Caco-2 (cell line): ENCODE measurements at regions not wholly inside any gene's neighbourhood (a gene's known extent, or its start where the extent isn't known, plus 50 kb on each side); places are given as distances from the start of the nearest gene placed in this dataset.

Experiments
- BruUV-seq: library from RNA; stranded (reverse); fragments of 400-500 nt; replicated peaks from 2 replicates; lab custom pipeline; 2021; lab: Mats Ljungman, UMichigan
- CTCF ChIA-PET: fragments of 300-600 bp; sonication (Branson Sonifier 250); formaldehyde crosslinking; loops from one replicate; lab custom pipeline; 2022; ENCODE audit warnings: antibody characterized with exemption; lab: Charles Lee
- POLR2A ChIA-PET: fragments of 300-600 bp; sonication (Branson Sonifier 250); formaldehyde crosslinking; loops from one replicate; lab custom pipeline; 2022; ENCODE audit warnings: antibody characterized with exemption; lab: Charles Lee
- DNase-seq, 2 experiments: peaks; one replicate each; pipeline versions ENCODE4 v3.0.0 to v3.0.0-alpha.2; 2020 to 2022
- H3K27me3 ChIP-seq: replicated peaks from 2 replicates; pipeline ENCODE4 v1.6.0; 2011; ENCODE audit warnings: low read length; ENCODE audit not compliant: control insufficient read depth, insufficient read depth
- H3K36me3 ChIP-seq: 2 replicates; pipeline ENCODE4 v1.5.1; 2011; ENCODE audit warnings: low read length; ENCODE audit not compliant: control insufficient read depth, insufficient read depth
- H3K4me1 ChIP-seq: fragments of 250-450 bp; sonication (Bioruptor Pico); 2 replicates; pipeline ENCODE4 v1.5.1; 2020; ENCODE audit warnings: mild to moderate bottlenecking
- H3K4me3 ChIP-seq: 2 replicates; pipeline ENCODE4 v1.5.1; 2011; ENCODE audit warnings: low read depth, mild to moderate bottlenecking, control low read depth, low read length
- H3K9me3 ChIP-seq: fragments of 250-450 bp; sonication (Bioruptor Pico); 2 replicates; pipeline ENCODE4 v1.5.1; 2020; ENCODE audit warnings: mild to moderate bottlenecking, moderate library complexity
- H3K27ac Mint-ChIP-seq: one replicate; pipeline ENCODE4 v1.8.0; 2022; ENCODE audit warnings: mixed read lengths; ENCODE audit not compliant: unreplicated experiment
- H3K27me3 Mint-ChIP-seq: one replicate; pipeline ENCODE4 v1.8.0; 2022; ENCODE audit warnings: mixed read lengths; ENCODE audit not compliant: insufficient read depth, unreplicated experiment
- H3K36me3 Mint-ChIP-seq: one replicate; pipeline ENCODE4 v1.8.0; 2022; ENCODE audit warnings: mild to moderate bottlenecking, mixed read lengths; ENCODE audit not compliant: insufficient read depth, unreplicated experiment
- H3K4me1 Mint-ChIP-seq: one replicate; pipeline ENCODE4 v1.8.0; 2022; ENCODE audit warnings: low read depth, mixed read lengths; ENCODE audit not compliant: unreplicated experiment
- H3K4me3 Mint-ChIP-seq: one replicate; pipeline ENCODE4 v1.8.0; 2022; ENCODE audit warnings: mild to moderate bottlenecking, moderate library complexity, mixed read lengths; ENCODE audit not compliant: unreplicated experiment
- H3K9me3 Mint-ChIP-seq: one replicate; pipeline ENCODE4 v1.8.0; 2022; ENCODE audit warnings: mixed read lengths; ENCODE audit not compliant: unreplicated experiment
- intact Hi-C: fragments of 100-400 bp; cut with micrococcal nuclease; formaldehyde crosslinking; loops from one replicate; pipeline ENCODE4 v1.10.0; 2022; ENCODE audit not compliant: unreplicated experiment
- TF ChIP-seq, protein P1 (sequence below), 2 experiments: fragments of 200-600 bp in 1 of 2; IDR thresholded peaks; 1 replicate in 1 of 2; 2 replicates in 1 of 2; pipeline versions ENCODE4 v1.5.1 to v1.8.0; 2011 to 2022; ENCODE audit warnings: antibody characterized with exemption in 1 of 2, control low read depth in 1 of 2, inconsistent platforms in 1 of 2, low read depth in 1 of 2, low read length in 1 of 2, mild to moderate bottlenecking in 1 of 2, moderate library complexity in 1 of 2; ENCODE audit not compliant: insufficient read depth in 1 of 2, severe bottlenecking in 1 of 2, unreplicated experiment in 1 of 2

GRCh38 chr17:12514596-12514995 lies 151.1 kb upstream of the MYOCD start:
- CTCF ChIA-PET: no interaction called here
- intact Hi-C loops: no loop called here
- Mint-ChIP-seq H3K36me3 (no peaks in the 10 kb centered on the region), H3K27me3 (no peaks in the 10 kb centered on the region), H3K9me3 (no peaks in the 10 kb centered on the region), H3K4me1 (no peaks in the 10 kb centered on the region), H3K4me3 (no peak overlapping the region), H3K27ac (no peak overlapping the region)
- POLR2A ChIA-PET: no interaction called here
- H3K4me1 ChIP-seq: no peaks in the 10 kb centered on the region
- H3K4me3 ChIP-seq: no peak overlapping the region
- no TSS peak for BruUV-seq
- no peaks in the 10 kb centered on the region for H3K27me3 ChIP-seq
- H3K9me3 ChIP-seq: no peaks in the 10 kb centered on the region
- DNase-seq: no peak
- TF ChIP-seq, protein P1, sequence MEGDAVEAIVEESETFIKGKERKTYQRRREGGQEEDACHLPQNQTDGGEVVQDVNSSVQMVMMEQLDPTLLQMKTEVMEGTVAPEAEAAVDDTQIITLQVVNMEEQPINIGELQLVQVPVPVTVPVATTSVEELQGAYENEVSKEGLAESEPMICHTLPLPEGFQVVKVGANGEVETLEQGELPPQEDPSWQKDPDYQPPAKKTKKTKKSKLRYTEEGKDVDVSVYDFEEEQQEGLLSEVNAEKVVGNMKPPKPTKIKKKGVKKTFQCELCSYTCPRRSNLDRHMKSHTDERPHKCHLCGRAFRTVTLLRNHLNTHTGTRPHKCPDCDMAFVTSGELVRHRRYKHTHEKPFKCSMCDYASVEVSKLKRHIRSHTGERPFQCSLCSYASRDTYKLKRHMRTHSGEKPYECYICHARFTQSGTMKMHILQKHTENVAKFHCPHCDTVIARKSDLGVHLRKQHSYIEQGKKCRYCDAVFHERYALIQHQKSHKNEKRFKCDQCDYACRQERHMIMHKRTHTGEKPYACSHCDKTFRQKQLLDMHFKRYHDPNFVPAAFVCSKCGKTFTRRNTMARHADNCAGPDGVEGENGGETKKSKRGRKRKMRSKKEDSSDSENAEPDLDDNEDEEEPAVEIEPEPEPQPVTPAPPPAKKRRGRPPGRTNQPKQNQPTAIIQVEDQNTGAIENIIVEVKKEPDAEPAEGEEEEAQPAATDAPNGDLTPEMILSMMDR (IDR thresholded peaks at IDR 0.05; ENCODE audit: insufficient read depth in 1 of 2, low read depth in 1 of 2, low read length in 1 of 2, severe bottlenecking in 1 of 2, unreplicated experiment in 1 of 2): no peak
- H3K36me3 ChIP-seq: no peaks in the 10 kb centered on the region

DNA sequence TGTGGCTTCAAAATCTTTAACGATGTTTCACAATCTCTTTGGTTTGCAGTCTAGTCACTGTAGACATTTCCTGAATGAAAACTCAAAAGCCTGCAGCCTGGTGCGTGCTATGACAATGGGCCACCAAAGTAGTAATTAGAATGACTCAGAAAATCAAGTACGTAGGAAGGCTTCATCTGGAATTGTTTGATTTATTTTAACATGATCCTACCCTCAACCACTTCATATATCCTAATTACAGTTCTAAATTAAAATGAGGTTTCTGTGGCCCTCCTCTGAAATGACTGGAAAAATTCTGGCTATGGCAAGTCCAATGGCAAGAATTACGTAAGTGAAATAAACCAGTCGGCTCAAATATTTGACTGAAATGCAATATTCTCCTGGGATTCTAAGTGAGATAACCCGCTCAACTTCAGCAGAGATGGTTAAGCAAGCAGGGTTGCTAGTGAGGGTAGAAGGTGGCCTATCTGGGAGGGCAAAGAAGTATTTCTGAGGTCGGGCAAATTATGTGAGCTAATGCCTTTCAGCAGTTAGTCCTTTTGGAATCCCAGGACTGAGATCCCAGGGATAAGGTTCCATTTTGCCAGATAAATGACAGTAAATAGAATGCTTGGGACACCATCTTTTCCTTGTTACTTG lies 145.6 kb upstream of the MYOCD start:
- no peaks in the 10 kb centered on the region for H3K27me3 ChIP-seq
- ChIA-PET CTCF (no interaction called here), POLR2A (no interaction called here)
- TF ChIP-seq, protein P1 (IDR thresholded peaks at IDR 0.05; ENCODE audit: insufficient read depth in 1 of 2, low read depth in 1 of 2, low read length in 1 of 2, severe bottlenecking in 1 of 2, unreplicated experiment in 1 of 2): no peak
- BruUV-seq: no TSS peak
- H3K36me3 Mint-ChIP-seq: no peaks in the 10 kb centered on the region
- intact Hi-C loops: no loop called here
- no peak for DNase-seq
- no peak overlapping the region for H3K27ac Mint-ChIP-seq
- H3K4me3 Mint-ChIP-seq: no peak overlapping the region
- H3K4me1 Mint-ChIP-seq: no peaks in the 10 kb centered on the region
- H3K4me1 ChIP-seq: no peaks in the 10 kb centered on the region
- no peaks in the 10 kb centered on the region for H3K27me3 Mint-ChIP-seq
- no peaks in the 10 kb centered on the region for H3K9me3 Mint-ChIP-seq
- H3K9me3 ChIP-seq: no peaks in the 10 kb centered on the region
- no peaks in the 10 kb centered on the region for H3K36me3 ChIP-seq
- H3K4me3 ChIP-seq: no peak overlapping the region

DNA sequence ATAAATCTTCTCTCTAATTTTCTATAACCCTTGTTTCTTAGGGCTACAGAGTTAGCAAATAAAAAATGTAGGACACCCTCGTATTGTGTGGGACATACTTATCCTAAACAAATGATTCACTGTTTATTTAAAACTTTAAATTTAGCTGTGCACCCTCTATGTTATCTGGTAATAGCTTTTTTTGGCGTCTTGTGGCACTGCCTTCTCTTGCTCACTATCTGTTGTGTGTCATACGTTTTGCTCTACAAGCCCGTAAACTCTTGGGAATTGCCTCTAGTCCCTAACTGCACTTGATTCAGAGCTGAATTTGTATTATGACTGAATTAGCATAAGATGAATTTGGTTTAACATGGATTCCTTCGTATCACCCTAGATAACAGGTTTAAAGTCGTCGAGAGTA lies 144.3 kb upstream of the MYOCD start:
- Histone ChIP-seq H3K9me3 (no peaks in the 10 kb centered on the region), H3K4me3 (no peak overlapping the region), H3K27me3 (no peaks in the 10 kb centered on the region), H3K36me3 (no peaks in the 10 kb centered on the region), H3K4me1 (no peaks in the 10 kb centered on the region)
- no TSS peak for BruUV-seq
- no peak overlapping the region for H3K27ac Mint-ChIP-seq
- ChIA-PET CTCF (no interaction called here), POLR2A (no interaction called here)
- no peak overlapping the region for H3K4me3 Mint-ChIP-seq
- TF ChIP-seq, protein P1 (IDR thresholded peaks at IDR 0.05; ENCODE audit: insufficient read depth in 1 of 2, low read depth in 1 of 2, low read length in 1 of 2, severe bottlenecking in 1 of 2, unreplicated experiment in 1 of 2): no peak
- DNase-seq: no peak
- H3K4me1 Mint-ChIP-seq: no peaks in the 10 kb centered on the region
- no peaks in the 10 kb centered on the region for H3K27me3 Mint-ChIP-seq
- no peaks in the 10 kb centered on the region for H3K36me3 Mint-ChIP-seq
- intact Hi-C loops: no loop called here
- H3K9me3 Mint-ChIP-seq: no peaks in the 10 kb centered on the region
